Liver (tissue), 8 donors: ENCODE measurements at regions not wholly inside any gene's neighbourhood (a gene's known extent, or its start where the extent isn't known, plus 50 kb on each side); places are given as distances from the start of the nearest gene placed in this dataset.
"Not testable (repeated sequence)": the region's sequence is repeated elsewhere in the genome, so short reads cannot be mapped to it uniquely, and the experiment has no call there.

Source experiments
- DNase-seq: peaks from one replicate; pipeline ENCODE4 v3.0.0-alpha.2; 2017; ENCODE audit warnings: low spot score
- H3K27ac ChIP-seq, 2 donors: one replicate each; pipeline ENCODE4 v1.7.0; 2013; ENCODE audit warnings: inconsistent platforms in 2 of 2, low read length in 2 of 2, control low read depth in 1 of 2, low read depth in 1 of 2, mild to moderate bottlenecking in 1 of 2
- H3K27me3 ChIP-seq, 4 donors: one replicate each; pipeline versions ENCODE4 v1.6.1 to v1.7.0; 2013; ENCODE audit warnings: low read length in 3 of 4, inconsistent platforms in 1 of 4, mild to moderate bottlenecking in 1 of 4, moderate library complexity in 1 of 4; ENCODE audit not compliant: control insufficient read depth in 4 of 4, insufficient read depth in 4 of 4
- H3K36me3 ChIP-seq, 4 donors: one replicate each; pipeline versions ENCODE4 v1.6.1 to v1.7.0; 2013; ENCODE audit warnings: low read length in 3 of 4, mild to moderate bottlenecking in 3 of 4, low read depth in 1 of 4, moderate library complexity in 1 of 4; ENCODE audit not compliant: control insufficient read depth in 4 of 4, insufficient read depth in 3 of 4
- H3K4me1 ChIP-seq, 4 donors: one replicate each; pipeline versions ENCODE4 v1.6.1 to v1.7.0; 2013; ENCODE audit warnings: low read length in 3 of 4, mild to moderate bottlenecking in 3 of 4, moderate library complexity in 1 of 4; ENCODE audit not compliant: control insufficient read depth in 4 of 4, insufficient read depth in 4 of 4
- H3K4me3 ChIP-seq, 3 donors: one replicate each; pipeline versions ENCODE4 v1.6.1 to v1.7.0; 2013; ENCODE audit warnings: low read length in 3 of 3, control low read depth in 1 of 3, low read depth in 1 of 3, mild to moderate bottlenecking in 1 of 3
- H3K9ac ChIP-seq, 2 donors: one replicate each; pipeline ENCODE4 v1.7.0; 2013; ENCODE audit warnings: low read length in 2 of 2, mild to moderate bottlenecking in 2 of 2, moderate library complexity in 2 of 2, control low read depth in 1 of 2, low read depth in 1 of 2
- H3K9me3 ChIP-seq, 4 donors: one replicate each; pipeline versions ENCODE4 v1.6.1 to v1.7.0; 2013; ENCODE audit warnings: low read length in 3 of 4; ENCODE audit not compliant: control insufficient read depth in 4 of 4
- ATF3 ChIP-seq: IDR thresholded peaks from 2 replicates; pipeline ENCODE4 v1.6.1; 2016; ENCODE audit warnings: antibody characterized with exemption
- CTCF ChIP-seq: fragments of 150-350 bp; IDR thresholded peaks from 2 replicates; pipeline ENCODE4 v1.5.1; 2017; ENCODE audit warnings: improper control_type of control experiment, low read depth, low read length; ENCODE audit not compliant: missing input control
- EGR1 ChIP-seq, 2 donors: IDR thresholded peaks; 2 replicates each; pipeline ENCODE4 v1.6.1; 2016 to 2018; ENCODE audit warnings: antibody characterized with exemption in 2 of 2, low read depth in 2 of 2
- FOXA1 ChIP-seq: IDR thresholded peaks from 2 replicates; pipeline ENCODE4 v1.6.1; 2016; ENCODE audit warnings: antibody characterized with exemption
- FOXA2 ChIP-seq: IDR thresholded peaks from 2 replicates; pipeline ENCODE4 v1.6.1; 2016; ENCODE audit warnings: antibody characterized with exemption
- GABPA ChIP-seq, 2 donors: IDR thresholded peaks in 1 of 2; conservative IDR thresholded peaks in 1 of 2; 2 replicates each; pipeline ENCODE4 v1.6.1; 2016; ENCODE audit warnings: antibody characterized with exemption in 2 of 2, mild to moderate bottlenecking in 1 of 2, moderate library complexity in 1 of 2
- HNF4A ChIP-seq, 2 donors: conservative IDR thresholded peaks; 2 replicates each; pipeline ENCODE4 v1.6.1; 2016; ENCODE audit warnings: antibody characterized with exemption in 2 of 2, mild to moderate bottlenecking in 2 of 2
- HNF4G ChIP-seq: IDR thresholded peaks from 2 replicates; pipeline ENCODE4 v1.6.1; 2016; ENCODE audit warnings: antibody characterized with exemption
- JUND ChIP-seq, 2 donors: IDR thresholded peaks; 2 replicates each; pipeline ENCODE4 v1.6.1; 2016; ENCODE audit warnings: antibody characterized with exemption in 2 of 2
- MAX ChIP-seq: IDR thresholded peaks from 2 replicates; pipeline ENCODE4 v1.6.1; 2016; ENCODE audit warnings: antibody characterized with exemption
- NR2F2 ChIP-seq: IDR thresholded peaks from 2 replicates; pipeline ENCODE4 v1.6.1; 2016; ENCODE audit warnings: antibody characterized with exemption
- REST ChIP-seq: IDR thresholded peaks from 2 replicates; pipeline ENCODE4 v1.6.1; 2016; ENCODE audit warnings: antibody characterized with exemption, mild to moderate bottlenecking
- TAF1 ChIP-seq: conservative IDR thresholded peaks from 2 replicates; pipeline ENCODE4 v1.6.1; 2016; ENCODE audit warnings: antibody characterized with exemption, mild to moderate bottlenecking
- YY1 ChIP-seq: IDR thresholded peaks from 2 replicates; pipeline ENCODE4 v1.6.1; 2016; ENCODE audit warnings: antibody characterized with exemption, mild to moderate bottlenecking
- ZBTB33 ChIP-seq: IDR thresholded peaks from 2 replicates; pipeline ENCODE4 v1.6.1; 2016; ENCODE audit warnings: antibody characterized with exemption
- WGBS: extraction: QIAGEN DNeasy Blood & Tissue Kit; methylation state at CpG from one replicate; pipeline ENCODE4 v1.1.7; 2013; 5-methylcytosine and 5-hydroxymethylcytosine counted together
- donor health status: healthy.
- donor health status: healthy.
- donor health status: healthy.
- donor health status: healthy.
- donor health status: healthy.

- Histone ChIP-seq H3K27ac (no peak overlapping the region), H3K4me1 (no peaks in the 10 kb centered on the region), H3K27me3 (no peaks in the 10 kb centered on the region), H3K36me3 (no peaks in the 10 kb centered on the region), H3K9ac (no peak overlapping the region), H3K4me3 (no peak overlapping the region), H3K9me3 (no peaks in the 10 kb centered on the region)
- no peak for DNase-seq
- TF ChIP-seq FOXA2, result no peak
- 77% methylated on average over 7 of the region's 7 CpGs for WGBS
Observed at GRCh38 chr12:127500512-127501035, 766.4 kb upstream of the TMEM132C start.

- WGBS, result 73% methylated on average over 6 of the region's 6 CpGs
- TF ChIP-seq MAX (no peak), HNF4A (conservative IDR thresholded peaks at IDR 0.05) (no peak), YY1 (no peak), NR2F2 (no peak), HNF4G (no peak)
- H3K27ac ChIP-seq, result no peak overlapping the region
- H3K4me3 ChIP-seq, result no peak overlapping the region
- H3K36me3 ChIP-seq, result no peaks in the 10 kb centered on the region
- no peaks in the 10 kb centered on the region for H3K27me3 ChIP-seq
- no peak overlapping the region for H3K9ac ChIP-seq
- DNase-seq, result no peak
- no peaks in the 10 kb centered on the region for H3K4me1 ChIP-seq
- H3K9me3 ChIP-seq, result no peaks in the 10 kb centered on the region
Observed at GRCh38 chr12:127501916-127502315, 765.1 kb upstream of the TMEM132C start.

GRCh38 chr12:127503246-127503645 is 763.7 kb upstream of the TMEM132C start:
- Histone ChIP-seq H3K9ac (no peak overlapping the region), H3K4me3 (no peak overlapping the region), H3K27ac (no peak overlapping the region), H3K36me3 (no peaks in the 10 kb centered on the region), H3K9me3 (no peaks in the 10 kb centered on the region), H3K27me3 (no peaks in the 10 kb centered on the region), H3K4me1 (no peaks in the 10 kb centered on the region)
- DNase-seq, result no peak
- 82% methylated on average over 7 of the region's 7 CpGs for WGBS
- TF ChIP-seq GABPA (IDR thresholded peaks at IDR 0.05 in 1 of 2, conservative IDR thresholded peaks at IDR 0.05 in 1 of 2) (no peak), HNF4G (no peak), TAF1 (no peak), HNF4A (conservative IDR thresholded peaks at IDR 0.05) (no peak), MAX (no peak), JUND (IDR thresholded peaks at IDR 0.05) (no peak), EGR1 (IDR thresholded peaks at IDR 0.05; ENCODE audit: low read depth in 2 of 2) (no peak), ZBTB33 (no peak), NR2F2 (no peak), CTCF (no peak), REST (no peak), FOXA1 (no peak), ATF3 (no peak)

- not testable (repeated sequence) for H3K27ac ChIP-seq, H3K27me3 ChIP-seq, H3K9ac ChIP-seq, H3K4me3 ChIP-seq, H3K36me3 ChIP-seq, DNase-seq, H3K9me3 ChIP-seq, H3K4me1 ChIP-seq
- 82% methylated on average over 4 of the region's 4 CpGs for WGBS
Observed at GRCh38 chr12:127503996-127504395, 763.0 kb upstream of the TMEM132C start.
